AG04449 (cell line): ENCODE measurements at regions not wholly inside any gene's neighbourhood (a gene's known extent, or its start where the extent isn't known, plus 50 kb on each side); places are given as distances from the start of the nearest gene placed in this dataset.

Experiments used
- CTCF ChIA-PET: fragments of 350-600 bp; formaldehyde crosslinking; extraction: SDS; loops from one replicate; lab custom pipeline; 2021; ENCODE audit warnings: antibody characterized with exemption; lab: Yijun Ruan, JAX
- POLR2A ChIA-PET: fragments of 400-600, 350-600 bp; formaldehyde crosslinking; extraction: SDS; loops from one replicate; lab custom pipeline; 2020; ENCODE audit warnings: antibody characterized with exemption, inconsistent platforms; lab: Yijun Ruan, JAX
- DNase-seq: peaks from one replicate; pipeline ENCODE4 v3.0.0-alpha.2; 2010; ENCODE audit warnings: low read depth, low spot score
- H3K4me3 ChIP-seq: 2 replicates; pipeline ENCODE4 v1.5.1; 2011; ENCODE audit warnings: low read depth, mild to moderate bottlenecking, control low read depth, low read length
- CTCF ChIP-seq: IDR thresholded peaks from one replicate; pipeline ENCODE4 v1.5.1; 2011; ENCODE audit warnings: mild to moderate bottlenecking, moderate library complexity, low read length, control low read depth, inconsistent platforms; ENCODE audit not compliant: insufficient read depth; ENCODE audit errors: missing control alignments

DNA sequence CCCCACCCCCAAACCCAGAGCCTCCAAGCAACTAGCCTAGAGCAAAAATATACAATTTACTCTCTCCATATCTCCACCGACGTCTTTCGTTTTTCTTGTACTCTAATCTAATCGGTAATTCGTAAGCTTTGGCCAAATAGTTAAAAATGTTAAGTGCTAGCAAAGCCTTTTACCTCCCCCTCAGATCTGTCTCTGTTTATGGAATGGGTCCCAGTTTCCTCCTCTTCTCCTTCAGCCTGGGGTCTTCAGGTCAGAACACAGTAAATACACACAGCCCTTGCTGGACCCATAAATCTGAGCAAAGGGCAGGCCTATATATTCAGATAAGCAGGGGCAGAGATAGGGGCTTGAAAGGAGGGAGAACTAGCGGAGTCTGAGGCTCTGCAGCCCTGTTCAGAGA, 267.4 kb downstream of the MEIS1 start:
- H3K4me3 ChIP-seq: no peak overlapping the region
- ChIA-PET POLR2A (no interaction called here), CTCF (no interaction called here)
- no peak for TF ChIP-seq CTCF
- DNase-seq: no peak

GRCh38 chr2:66704786-66705185, 269.9 kb downstream of the MEIS1 start:
- POLR2A ChIA-PET: no interaction called here
- no peak for DNase-seq
- H3K4me3 ChIP-seq: no peak overlapping the region
- CTCF ChIA-PET: no interaction called here
- no peak for TF ChIP-seq CTCF

DNA sequence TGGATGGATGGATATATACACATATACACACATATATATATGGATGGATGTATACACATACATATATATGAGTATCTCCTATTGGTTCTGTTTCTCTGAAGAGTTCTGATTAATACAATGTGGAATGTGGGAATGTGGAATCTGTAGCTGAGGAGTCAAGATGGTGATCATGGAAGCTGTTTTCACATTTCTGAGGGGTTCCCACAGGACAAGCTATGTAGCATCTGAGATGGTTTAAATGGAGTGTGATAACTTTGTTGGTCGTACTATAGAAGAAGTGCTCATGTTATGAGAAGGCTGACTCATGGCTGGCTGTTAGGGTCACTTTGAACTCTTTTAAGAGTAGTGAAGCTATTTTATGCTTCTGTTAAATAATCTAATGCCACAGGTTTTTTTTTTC, 279.7 kb downstream of the MEIS1 start:
- no peak for TF ChIP-seq CTCF

GRCh38 chr2:66717218-66717905, 282.4 kb downstream of the MEIS1 start:
- H3K4me3 ChIP-seq: no peak overlapping the region
- ChIA-PET CTCF (interaction anchor here (0.9 kb wide), 1 partner anchor 33 kb away, joined by 4 read pairs; no protein-coding TSS in a partner anchor), POLR2A (no interaction called here)
- no peak for TF ChIP-seq CTCF
- DNase-seq: no peak

More for the DNA sequence above, 279.7 kb downstream of the MEIS1 start:
- H3K4me3 ChIP-seq: no peak overlapping the region
- DNase-seq: peak; percentile 44
- ChIA-PET CTCF (no interaction called here), POLR2A (no interaction called here)

- DNase-seq: no peak
- CTCF ChIA-PET: interaction anchor here (0.9 kb wide), 1 partner anchor 34 kb away, joined by 4 read pairs; no protein-coding TSS in a partner anchor
- no peak for TF ChIP-seq CTCF
- H3K4me3 ChIP-seq: no peak overlapping the region
- POLR2A ChIA-PET: no interaction called here
Measured at GRCh38 chr2:66717973-66718372, 283.0 kb downstream of the MEIS1 start.

- H3K4me3 ChIP-seq: no peak overlapping the region
- no peak for TF ChIP-seq CTCF
- ChIA-PET CTCF (no interaction called here), POLR2A (no interaction called here)
- no peak for DNase-seq
Measured at GRCh38 chr2:66721776-66722175, 286.9 kb downstream of the MEIS1 start.
